ENCODE measurements at regions not wholly inside any gene's neighbourhood (a gene's known extent, or its start where the extent isn't known, plus 50 kb on each side); places are given as distances from the start of the nearest gene placed in this dataset.

DNA sequence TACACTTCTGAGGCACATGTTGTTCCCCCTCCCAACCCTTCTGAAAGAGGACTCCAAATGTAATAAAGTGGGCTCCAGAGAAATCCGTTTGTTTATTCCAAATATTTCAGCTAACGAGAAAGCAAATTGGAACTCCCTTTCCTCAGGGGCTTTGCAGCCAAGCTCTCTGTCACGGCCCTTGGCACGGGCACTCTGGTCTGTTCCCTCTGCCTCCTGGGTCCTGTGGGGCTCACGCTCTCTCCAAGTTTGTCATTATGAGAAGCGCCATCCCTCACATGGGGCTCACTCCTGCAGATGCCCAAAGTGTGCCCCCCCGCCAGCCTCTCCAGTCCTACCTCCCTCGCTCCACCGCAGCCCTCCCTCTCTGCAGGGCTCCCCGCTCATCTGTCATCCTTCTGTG is 125.4 kb upstream of the POU2AF2 start:
- no peak for DNase-seq
- TF ChIP-seq, protein P1, sequence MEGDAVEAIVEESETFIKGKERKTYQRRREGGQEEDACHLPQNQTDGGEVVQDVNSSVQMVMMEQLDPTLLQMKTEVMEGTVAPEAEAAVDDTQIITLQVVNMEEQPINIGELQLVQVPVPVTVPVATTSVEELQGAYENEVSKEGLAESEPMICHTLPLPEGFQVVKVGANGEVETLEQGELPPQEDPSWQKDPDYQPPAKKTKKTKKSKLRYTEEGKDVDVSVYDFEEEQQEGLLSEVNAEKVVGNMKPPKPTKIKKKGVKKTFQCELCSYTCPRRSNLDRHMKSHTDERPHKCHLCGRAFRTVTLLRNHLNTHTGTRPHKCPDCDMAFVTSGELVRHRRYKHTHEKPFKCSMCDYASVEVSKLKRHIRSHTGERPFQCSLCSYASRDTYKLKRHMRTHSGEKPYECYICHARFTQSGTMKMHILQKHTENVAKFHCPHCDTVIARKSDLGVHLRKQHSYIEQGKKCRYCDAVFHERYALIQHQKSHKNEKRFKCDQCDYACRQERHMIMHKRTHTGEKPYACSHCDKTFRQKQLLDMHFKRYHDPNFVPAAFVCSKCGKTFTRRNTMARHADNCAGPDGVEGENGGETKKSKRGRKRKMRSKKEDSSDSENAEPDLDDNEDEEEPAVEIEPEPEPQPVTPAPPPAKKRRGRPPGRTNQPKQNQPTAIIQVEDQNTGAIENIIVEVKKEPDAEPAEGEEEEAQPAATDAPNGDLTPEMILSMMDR (IDR thresholded peaks at IDR 0.05), result no peak

DNA sequence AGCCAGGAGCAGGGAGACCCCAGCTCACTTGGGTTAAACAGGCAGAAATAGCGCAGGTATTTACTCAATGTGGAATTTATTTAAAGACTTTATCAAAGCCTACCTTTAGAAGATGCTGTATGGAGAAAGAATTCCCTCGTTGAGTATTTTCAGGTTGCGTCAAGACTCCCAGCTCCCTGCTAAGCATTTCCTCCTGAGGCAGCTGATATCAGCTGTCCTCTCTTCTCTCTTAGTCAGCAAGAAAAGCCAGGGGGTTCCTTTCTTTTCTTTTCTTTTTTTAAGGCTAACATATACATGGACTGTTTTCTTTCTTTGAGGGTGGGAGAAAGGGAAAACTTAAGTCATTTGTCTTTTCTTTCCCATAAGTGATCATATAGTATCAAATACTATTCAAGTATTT is 125.8 kb upstream of the POU2AF2 start:
- no peaks in the 10 kb centered on the region for H3K4me1 ChIP-seq
- H3K9me3 ChIP-seq, result no peaks in the 10 kb centered on the region
- ATAC-seq (no peak), DNase-seq (no peak)
- WGBS (ENCODE audit: insufficient coverage, low coverage, low lambda C conversion rate, missing lambda C conversion rate), result 53% methylated on average over 3 of the region's 3 CpGs
- TF ChIP-seq, protein P1 (IDR thresholded peaks at IDR 0.05), result no peak
- TF ChIP-seq POLR2A (IDR thresholded peaks at IDR 0.05), result no peak
- H3K27me3 ChIP-seq, result no peaks in the 10 kb centered on the region
- H3K27ac ChIP-seq, result no peak overlapping the region
- intact Hi-C loops (cut with DNase I), result no loop called here
- H3K4me3 ChIP-seq, result no peak overlapping the region
- H3K36me3 ChIP-seq, result no peaks in the 10 kb centered on the region

More for the DNA sequence above, 125.4 kb upstream of the POU2AF2 start:
- no peak for ATAC-seq
- Histone ChIP-seq H3K27ac (no peak overlapping the region), H3K36me3 (no peaks in the 10 kb centered on the region), H3K4me3 (no peak overlapping the region), H3K4me1 (no peaks in the 10 kb centered on the region), H3K9me3 (no peaks in the 10 kb centered on the region), H3K27me3 (no peaks in the 10 kb centered on the region)
- 61% methylated on average over 7 of the region's 10 CpGs for WGBS (ENCODE audit: insufficient coverage, low coverage, low lambda C conversion rate, missing lambda C conversion rate)
- intact Hi-C loops (cut with DNase I), result no loop called here

DNA sequence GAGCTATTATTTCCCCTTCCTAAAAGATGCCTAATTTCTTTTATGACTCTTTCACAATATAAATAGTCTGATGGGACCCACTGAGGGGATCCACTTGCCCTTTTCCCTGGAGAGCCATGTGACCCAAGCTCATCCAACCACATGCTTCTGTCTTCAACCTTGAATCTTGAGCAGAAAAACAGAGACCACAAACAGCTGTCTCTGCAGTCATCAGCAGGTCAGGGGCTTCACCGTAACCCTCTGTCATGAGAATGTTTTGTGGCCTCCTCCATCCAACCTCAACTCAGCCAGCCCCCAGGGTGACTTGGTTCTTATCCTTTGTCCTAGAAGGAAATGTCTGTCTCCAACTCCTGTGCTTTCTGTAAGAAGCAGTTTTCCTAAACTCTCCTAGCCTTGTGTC is 129.6 kb upstream of the POU2AF2 start:
- no peaks in the 10 kb centered on the region for H3K27me3 ChIP-seq
- no peaks in the 10 kb centered on the region for H3K9me3 ChIP-seq
- H3K36me3 ChIP-seq, result no peaks in the 10 kb centered on the region
- no peaks in the 10 kb centered on the region for H3K4me1 ChIP-seq
- no peak overlapping the region for H3K27ac ChIP-seq
- 20% methylated on average over 1 of the region's 1 CpG for WGBS (ENCODE audit: insufficient coverage, low coverage, low lambda C conversion rate, missing lambda C conversion rate)
- no peak overlapping the region for H3K4me3 ChIP-seq
- DNase-seq (no peak), ATAC-seq (no peak)
- intact Hi-C loops (cut with DNase I), result no loop called here
- TF ChIP-seq, protein P1 (IDR thresholded peaks at IDR 0.05), result no peak
- no peak for TF ChIP-seq POLR2A (IDR thresholded peaks at IDR 0.05)

DNA sequence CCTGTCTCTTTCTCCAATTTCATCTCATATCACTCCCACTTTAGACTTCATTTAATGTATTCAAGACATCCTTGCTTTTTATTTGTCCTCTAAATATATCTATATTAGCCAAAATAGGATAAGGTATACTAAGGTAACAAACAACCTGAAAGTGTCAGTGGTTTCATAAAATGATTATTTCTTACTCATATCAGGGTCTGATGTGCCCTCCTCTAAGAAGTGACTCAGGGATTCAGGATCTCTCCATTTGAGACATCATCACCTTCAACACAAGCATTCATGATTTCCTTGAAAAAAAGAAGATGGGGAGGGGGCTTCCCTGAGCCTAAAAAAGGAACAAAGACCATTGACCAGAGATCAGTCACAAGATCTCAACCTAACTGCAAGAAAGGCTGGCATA is 131.4 kb upstream of the POU2AF2 start:
- H3K27me3 ChIP-seq, result no peaks in the 10 kb centered on the region
- no peaks in the 10 kb centered on the region for H3K36me3 ChIP-seq
- H3K9me3 ChIP-seq, result no peaks in the 10 kb centered on the region
- H3K4me3 ChIP-seq, result no peak overlapping the region
- ATAC-seq, result no peak
- H3K27ac ChIP-seq, result no peak overlapping the region
- TF ChIP-seq, protein P1 (IDR thresholded peaks at IDR 0.05), result no peak
- TF ChIP-seq POLR2A (IDR thresholded peaks at IDR 0.05), result no peak
- no peak for DNase-seq
- no peaks in the 10 kb centered on the region for H3K4me1 ChIP-seq
- intact Hi-C loops (cut with DNase I), result no loop called here

DNA sequence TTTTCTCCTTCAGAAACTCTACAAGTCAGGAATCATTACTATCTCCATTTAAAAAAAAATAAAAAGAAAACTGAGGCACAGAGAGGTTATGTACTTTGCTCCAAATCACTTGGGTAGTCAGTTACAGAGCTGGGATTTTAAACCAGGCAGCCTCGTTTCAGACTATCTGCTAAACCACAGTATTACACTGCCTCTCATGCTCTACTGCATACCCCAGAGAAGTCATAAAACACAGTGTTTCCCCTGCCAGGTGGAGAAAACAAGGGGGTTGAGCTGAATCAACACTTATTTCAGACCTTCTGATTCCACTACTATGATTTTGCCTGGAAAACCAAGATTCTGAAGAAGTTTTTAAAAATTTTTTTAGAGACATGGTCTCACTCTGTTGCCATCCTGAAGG is 132.9 kb upstream of the POU2AF2 start:
- Histone ChIP-seq H3K27me3 (no peaks in the 10 kb centered on the region), H3K4me3 (no peak overlapping the region), H3K36me3 (no peaks in the 10 kb centered on the region), H3K9me3 (no peaks in the 10 kb centered on the region), H3K27ac (no peak overlapping the region), H3K4me1 (no peaks in the 10 kb centered on the region)
- WGBS (ENCODE audit: insufficient coverage, low coverage, low lambda C conversion rate, missing lambda C conversion rate), result 21% methylated on average over 1 of the region's 1 CpG
- no peak for TF ChIP-seq POLR2A (IDR thresholded peaks at IDR 0.05)
- TF ChIP-seq, protein P1 (IDR thresholded peaks at IDR 0.05), result no peak
- no peak for DNase-seq
- intact Hi-C loops (cut with DNase I), result no loop called here
- ATAC-seq, result no peak
